Stomach (tissue), 4 donors: ENCODE measurements at regions not wholly inside any gene's neighbourhood (a gene's known extent, or its start where the extent isn't known, plus 50 kb on each side); places are given as distances from the start of the nearest gene placed in this dataset.
"Not testable (repeated sequence)": the region's sequence is repeated elsewhere in the genome, so short reads cannot be mapped to it uniquely, and the experiment has no call there.

Experiments used
- CTCF ChIP-seq, 7 experiments: fragments of 450-650 bp in 4 of 7; fragments of 200-600 bp in 3 of 7; sonication (generic) in 3 of 7; IDR thresholded peaks; one replicate each; pipeline ENCODE4 v1.5.1; 2016 to 2019; ENCODE audit warnings: antibody characterized with exemption in 7 of 7, control low read depth in 2 of 7, mild to moderate bottlenecking in 1 of 7
- EP300 ChIP-seq: sonication (generic); formaldehyde crosslinking; IDR thresholded peaks from one replicate; pipeline ENCODE4 v1.6.1; 2017; ENCODE audit warnings: antibody characterized with exemption
- POLR2A ChIP-seq, 4 donors: fragments of 450-650 bp; IDR thresholded peaks; one replicate each; pipeline ENCODE4 v1.6.1; 2016; ENCODE audit warnings: antibody characterized with exemption in 4 of 4, control low read depth in 2 of 4, mild to moderate bottlenecking in 1 of 4, moderate library complexity in 1 of 4
- POLR2AphosphoS5 ChIP-seq, 3 donors: sonication (generic); formaldehyde crosslinking; IDR thresholded peaks; one replicate each; pipeline ENCODE4 v1.6.1; 2016; ENCODE audit warnings: antibody characterized with exemption in 3 of 3

GRCh38 chr12:16769129-16769528 lies 163.2 kb upstream of the LMO3 start:
- not testable (repeated sequence) for TF ChIP-seq CTCF (IDR thresholded peaks at IDR 0.05); POLR2AphosphoS5 (IDR thresholded peaks at IDR 0.05); EP300; POLR2A (IDR thresholded peaks at IDR 0.05)
